Suprapubic skin (tissue), 4 donors: ENCODE measurements at regions not wholly inside any gene's neighbourhood (a gene's known extent, or its start where the extent isn't known, plus 50 kb on each side); places are given as distances from the start of the nearest gene placed in this dataset.
A peak's percentile ranks its signal among the peaks of the same experiment; 100 is the strongest.

ENCODE experiments used
- DNase-seq, 2 donors: peaks; one replicate each; pipeline ENCODE4 v3.0.0-alpha.2; 2019; ENCODE audit warnings: low spot score in 2 of 2
- H3K27ac ChIP-seq: fragments of 200-600 bp; sonication (generic); one replicate; pipeline ENCODE4 v1.5.1; 2019
- H3K27me3 ChIP-seq: fragments of 200-600 bp; sonication (generic); one replicate; pipeline ENCODE4 v1.5.1; 2019
- H3K36me3 ChIP-seq: fragments of 200-600 bp; sonication (generic); one replicate; pipeline ENCODE4 v1.5.1; 2019
- H3K4me1 ChIP-seq: fragments of 200-600 bp; sonication (generic); one replicate; pipeline ENCODE4 v1.5.1; 2019
- H3K4me3 ChIP-seq: fragments of 200-600 bp; sonication (generic); one replicate; pipeline ENCODE4 v1.5.1; 2019; ENCODE audit warnings: mild to moderate bottlenecking
- H3K9me3 ChIP-seq: fragments of 200-600 bp; sonication (generic); one replicate; pipeline ENCODE4 v1.5.1; 2019
- EP300 ChIP-seq: sonication (generic); formaldehyde crosslinking; IDR thresholded peaks from one replicate; pipeline ENCODE4 v1.6.1; 2017; ENCODE audit warnings: antibody characterized with exemption
- POLR2A ChIP-seq, 2 donors: fragments of 450-650 bp; IDR thresholded peaks; one replicate each; pipeline ENCODE4 v1.6.1; 2017; ENCODE audit warnings: antibody characterized with exemption in 2 of 2, mild to moderate bottlenecking in 2 of 2, moderate library complexity in 2 of 2
- POLR2AphosphoS5 ChIP-seq, 3 donors: sonication (generic); formaldehyde crosslinking; IDR thresholded peaks; one replicate each; pipeline ENCODE4 v1.6.1; 2017; ENCODE audit warnings: antibody characterized with exemption in 3 of 3
- WGBS: methylation state at CpG from one replicate; pipeline ENCODE4 v1.1.5; 2018; 5-methylcytosine and 5-hydroxymethylcytosine counted together
- TF ChIP-seq, protein P1 (sequence below), 2 donors: fragments of 200-600 bp in 1 of 2; fragments of 450-650 bp in 1 of 2; sonication (generic) in 1 of 2; IDR thresholded peaks; one replicate each; pipeline ENCODE4 v1.5.1; 2016 to 2019; ENCODE audit warnings: antibody characterized with exemption in 2 of 2, mild to moderate bottlenecking in 1 of 2, moderate library complexity in 1 of 2

DNA sequence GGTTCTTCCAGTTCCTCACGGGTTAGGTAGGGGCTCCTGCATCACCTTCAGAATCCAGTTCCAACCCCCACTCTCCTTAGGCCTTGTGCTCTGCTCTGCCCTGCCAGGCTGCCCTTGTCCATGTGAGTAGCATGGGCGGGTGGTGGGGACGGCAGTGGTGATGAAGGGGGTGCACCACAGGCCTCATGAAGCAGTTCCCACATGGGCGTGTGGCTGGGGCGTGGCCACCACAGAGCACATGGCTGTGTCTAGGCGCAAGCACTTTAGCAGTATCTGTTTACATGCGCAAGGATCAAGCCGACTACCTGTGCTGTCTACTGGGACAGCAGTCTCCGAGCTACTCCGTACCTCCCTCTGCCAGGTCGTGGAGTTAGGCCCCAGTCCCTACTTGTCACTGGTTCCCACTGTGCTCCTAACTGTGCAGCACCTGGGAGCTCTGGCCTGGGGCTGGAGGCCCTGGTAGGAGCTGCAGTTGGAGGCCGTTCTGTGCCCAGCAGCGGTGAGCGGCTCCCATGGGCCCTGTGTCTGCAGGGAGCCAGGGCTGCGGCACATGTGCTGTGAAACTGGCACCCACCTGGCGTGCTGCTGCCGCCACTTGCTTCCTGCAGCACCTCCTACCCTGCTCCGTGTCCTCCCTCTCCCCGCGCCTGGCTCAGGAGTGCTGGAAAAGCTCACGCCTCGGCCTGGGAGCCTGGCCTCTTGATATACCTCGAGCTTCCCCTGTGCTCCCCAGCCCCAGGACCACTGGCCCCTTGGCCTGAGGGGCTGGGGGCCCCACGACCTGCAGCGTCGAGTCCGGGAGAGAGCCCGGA is 53.5 kb downstream of the PLXNA1 start:
- 61% methylated on average over 13 of the region's 28 CpGs for WGBS
- H3K27ac ChIP-seq, result peak overlapping the region; percentile 52
- no peak for DNase-seq

GRCh38 chr3:127037021-127037400 is 54.1 kb downstream of the PLXNA1 start:
- H3K27me3 ChIP-seq, result no peaks in the 10 kb centered on the region
- no peak for DNase-seq
- no peak overlapping the region for H3K4me3 ChIP-seq
- WGBS, result 85% methylated on average over 16 of the region's 16 CpGs
- H3K4me1 ChIP-seq, result peaks cover 21% of the 10 kb centered on the region
- TF ChIP-seq EP300 (no peak), POLR2A (IDR thresholded peaks at IDR 0.05) (no peak), POLR2AphosphoS5 (IDR thresholded peaks at IDR 0.05) (no peak)
- TF ChIP-seq, protein P1, sequence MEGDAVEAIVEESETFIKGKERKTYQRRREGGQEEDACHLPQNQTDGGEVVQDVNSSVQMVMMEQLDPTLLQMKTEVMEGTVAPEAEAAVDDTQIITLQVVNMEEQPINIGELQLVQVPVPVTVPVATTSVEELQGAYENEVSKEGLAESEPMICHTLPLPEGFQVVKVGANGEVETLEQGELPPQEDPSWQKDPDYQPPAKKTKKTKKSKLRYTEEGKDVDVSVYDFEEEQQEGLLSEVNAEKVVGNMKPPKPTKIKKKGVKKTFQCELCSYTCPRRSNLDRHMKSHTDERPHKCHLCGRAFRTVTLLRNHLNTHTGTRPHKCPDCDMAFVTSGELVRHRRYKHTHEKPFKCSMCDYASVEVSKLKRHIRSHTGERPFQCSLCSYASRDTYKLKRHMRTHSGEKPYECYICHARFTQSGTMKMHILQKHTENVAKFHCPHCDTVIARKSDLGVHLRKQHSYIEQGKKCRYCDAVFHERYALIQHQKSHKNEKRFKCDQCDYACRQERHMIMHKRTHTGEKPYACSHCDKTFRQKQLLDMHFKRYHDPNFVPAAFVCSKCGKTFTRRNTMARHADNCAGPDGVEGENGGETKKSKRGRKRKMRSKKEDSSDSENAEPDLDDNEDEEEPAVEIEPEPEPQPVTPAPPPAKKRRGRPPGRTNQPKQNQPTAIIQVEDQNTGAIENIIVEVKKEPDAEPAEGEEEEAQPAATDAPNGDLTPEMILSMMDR (IDR thresholded peaks at IDR 0.05), result no peak
- peak overlapping the region; percentile 29 for H3K27ac ChIP-seq
- peaks cover 30% of the 10 kb centered on the region for H3K36me3 ChIP-seq
- no peaks in the 10 kb centered on the region for H3K9me3 ChIP-seq

More for the DNA sequence above, 53.5 kb downstream of the PLXNA1 start:
- Histone ChIP-seq H3K27me3 (no peaks in the 10 kb centered on the region), H3K9me3 (no peaks in the 10 kb centered on the region), H3K36me3 (peaks cover 36% of the 10 kb centered on the region), H3K4me3 (no peak overlapping the region), H3K4me1 (peaks cover 21% of the 10 kb centered on the region)
- TF ChIP-seq POLR2A (IDR thresholded peaks at IDR 0.05) (no peak), EP300 (no peak), POLR2AphosphoS5 (IDR thresholded peaks at IDR 0.05) (no peak)
- TF ChIP-seq, protein P1 (IDR thresholded peaks at IDR 0.05), result no peak

DNA sequence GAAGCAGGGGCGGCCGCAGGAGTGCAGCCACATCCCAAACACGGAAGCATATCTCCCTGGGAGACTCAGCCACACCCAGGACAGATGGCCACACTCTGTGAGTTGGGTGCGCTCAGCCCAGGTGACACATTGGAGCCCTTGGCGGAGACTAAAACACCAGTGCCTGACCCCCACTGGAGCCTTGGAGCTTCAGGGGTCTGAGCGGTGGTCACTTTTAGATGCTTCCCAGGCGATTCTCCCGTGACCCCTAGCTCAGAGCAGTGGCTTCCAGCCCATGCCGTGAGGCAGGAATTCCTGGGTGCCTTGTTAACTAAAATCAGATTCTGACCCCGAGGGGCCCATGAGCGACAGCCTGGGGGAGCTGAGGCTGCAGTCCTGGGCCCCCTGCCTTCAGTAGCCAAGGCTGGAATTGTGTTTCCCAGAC is 54.5 kb downstream of the PLXNA1 start:
- no peaks in the 10 kb centered on the region for H3K9me3 ChIP-seq
- peaks cover 26% of the 10 kb centered on the region for H3K36me3 ChIP-seq
- DNase-seq, result peak in 1 of 2 donors; percentile 41
- TF ChIP-seq EP300, result no peak
- H3K4me1 ChIP-seq, result peaks cover 21% of the 10 kb centered on the region
- 61% methylated on average over 7 of the region's 11 CpGs for WGBS
- no peaks in the 10 kb centered on the region for H3K27me3 ChIP-seq
- H3K4me3 ChIP-seq, result no peak overlapping the region
- H3K27ac ChIP-seq, result no peak overlapping the region

GRCh38 chr3:127037971-127038446 is 55.1 kb downstream of the PLXNA1 start:
- H3K36me3 ChIP-seq, result peaks cover 20% of the 10 kb centered on the region
- H3K4me1 ChIP-seq, result peaks cover 24% of the 10 kb centered on the region
- H3K4me3 ChIP-seq, result no peak overlapping the region
- no peak for DNase-seq
- TF ChIP-seq POLR2AphosphoS5 (IDR thresholded peaks at IDR 0.05) (no peak), EP300 (no peak), POLR2A (IDR thresholded peaks at IDR 0.05) (no peak)
- TF ChIP-seq, protein P1 (IDR thresholded peaks at IDR 0.05), result no peak
- no peaks in the 10 kb centered on the region for H3K27me3 ChIP-seq
- no peak overlapping the region for H3K27ac ChIP-seq
- 72% methylated on average over 6 of the region's 10 CpGs for WGBS
- H3K9me3 ChIP-seq, result no peaks in the 10 kb centered on the region

DNA sequence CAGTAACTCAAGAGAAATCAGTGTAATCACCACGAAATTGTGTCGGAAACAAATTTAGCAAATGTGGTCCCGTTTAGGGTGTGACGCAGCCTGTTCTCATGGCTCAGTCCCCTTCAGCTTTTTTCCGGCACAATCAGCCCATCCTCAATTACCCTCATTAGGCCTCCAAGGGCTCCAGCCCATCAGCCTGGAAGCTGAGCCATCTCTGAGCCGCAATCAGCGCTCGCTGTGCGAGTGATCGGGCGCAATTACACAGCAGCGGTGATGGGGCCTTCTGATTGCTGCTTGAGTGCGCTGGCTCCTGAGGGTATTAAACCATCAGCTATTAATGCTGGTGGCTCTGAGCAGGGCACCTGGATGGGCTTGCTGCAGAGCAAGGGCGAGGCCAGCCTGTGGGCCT is 55.6 kb downstream of the PLXNA1 start:
- no peaks in the 10 kb centered on the region for H3K27me3 ChIP-seq
- no peaks in the 10 kb centered on the region for H3K9me3 ChIP-seq
- peaks cover 16% of the 10 kb centered on the region for H3K36me3 ChIP-seq
- WGBS, result 70% methylated on average over 13 of the region's 14 CpGs
- no peak overlapping the region for H3K4me3 ChIP-seq
- H3K27ac ChIP-seq, result no peak overlapping the region
- no peak for DNase-seq
- H3K4me1 ChIP-seq, result peaks cover 28% of the 10 kb centered on the region
- TF ChIP-seq POLR2AphosphoS5 (IDR thresholded peaks at IDR 0.05) (no peak), POLR2A (IDR thresholded peaks at IDR 0.05) (no peak), EP300 (no peak)
- TF ChIP-seq, protein P1 (IDR thresholded peaks at IDR 0.05), result no peak
